ENCODE measurements at regions not wholly inside any gene's neighbourhood (a gene's known extent, or its start where the extent isn't known, plus 50 kb on each side); places are given as distances from the start of the nearest gene placed in this dataset.
"Not testable (repeated sequence)": the region's sequence is repeated elsewhere in the genome, so short reads cannot be mapped to it uniquely, and the experiment has no call there.

DNA sequence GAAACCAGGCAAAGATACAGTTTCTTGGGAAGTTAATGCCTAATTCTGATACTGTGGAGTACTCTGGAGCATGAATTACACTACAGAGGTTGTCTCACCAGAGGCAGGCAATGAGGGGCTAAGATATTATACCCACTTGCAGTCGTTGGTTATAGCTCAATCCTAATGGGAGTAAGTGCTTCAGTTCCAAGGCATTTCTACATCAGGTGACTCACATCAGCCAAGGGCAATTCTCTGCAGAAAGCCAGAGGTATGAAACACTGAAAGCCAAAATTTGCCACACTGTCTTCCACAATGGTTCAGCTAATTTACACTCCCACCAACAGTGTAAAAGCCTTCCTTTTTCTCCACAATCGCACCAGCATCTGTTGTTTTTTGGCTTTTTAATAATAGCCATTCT lies 174.0 kb upstream of the IL15 start:
- CTCF ChIA-PET: no interaction called here
- Mint-ChIP-seq H3K27ac (no peak overlapping the region), H3K4me1 (no peaks in the 10 kb centered on the region), H3K36me3 (ENCODE audit: low read depth) (no peaks in the 10 kb centered on the region), H3K27me3 (peaks cover 2% of the 10 kb centered on the region), H3K9me3 (no peaks in the 10 kb centered on the region), H3K4me3 (no peak overlapping the region)
- POLR2A ChIA-PET: no interaction called here
- no peak for DNase-seq

DNA sequence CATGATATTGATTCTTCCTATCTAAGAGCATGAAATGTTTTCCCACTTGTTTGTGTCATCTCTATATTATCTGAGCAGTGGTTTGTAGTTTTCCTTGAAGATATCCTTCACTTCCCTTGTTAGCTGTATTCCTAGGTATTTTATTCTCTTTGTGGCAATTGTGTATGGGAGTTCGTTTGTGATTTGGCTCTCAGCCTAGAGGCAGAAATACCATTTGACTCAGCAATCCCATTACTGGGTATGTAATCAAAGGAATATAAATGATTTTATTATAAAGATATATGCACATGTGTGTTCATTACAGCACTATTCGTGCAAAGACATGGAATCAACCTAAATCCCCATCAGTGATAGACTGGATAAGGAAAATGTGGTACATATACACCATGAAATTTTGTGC lies 172.7 kb upstream of the IL15 start:
- CTCF ChIA-PET: no interaction called here
- no peaks in the 10 kb centered on the region for H3K4me1 Mint-ChIP-seq
- H3K27me3 Mint-ChIP-seq: peaks cover 2% of the 10 kb centered on the region
- no peak overlapping the region for H3K4me3 Mint-ChIP-seq
- H3K9me3 Mint-ChIP-seq: no peaks in the 10 kb centered on the region
- H3K36me3 Mint-ChIP-seq (ENCODE audit: low read depth): no peaks in the 10 kb centered on the region
- DNase-seq: no peak
- H3K27ac Mint-ChIP-seq: no peak overlapping the region
- POLR2A ChIA-PET: no interaction called here

DNA sequence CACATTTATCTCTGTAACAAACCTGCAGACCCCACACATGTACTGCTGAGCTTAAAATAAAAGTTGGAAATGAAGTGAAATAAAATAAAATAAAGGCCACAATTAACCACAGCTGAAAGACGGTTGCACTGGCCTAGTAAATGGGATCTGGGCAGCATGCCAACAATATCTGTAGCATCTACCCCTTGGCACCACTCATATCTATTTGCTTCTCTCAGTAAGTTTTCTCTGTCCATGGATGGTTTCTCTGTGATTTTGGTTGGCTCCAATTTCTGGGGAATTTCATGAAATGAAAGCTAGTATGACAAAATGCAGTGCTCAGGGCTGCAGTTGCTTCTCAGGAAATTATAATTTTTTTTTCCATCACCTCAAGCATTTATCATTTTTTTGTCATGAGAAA lies 172.0 kb upstream of the IL15 start:
- Mint-ChIP-seq H3K4me1 (no peaks in the 10 kb centered on the region), H3K27me3 (peaks cover 2% of the 10 kb centered on the region), H3K4me3 (no peak overlapping the region), H3K9me3 (no peaks in the 10 kb centered on the region), H3K36me3 (ENCODE audit: low read depth) (no peaks in the 10 kb centered on the region), H3K27ac (no peak overlapping the region)
- ChIA-PET POLR2A (no interaction called here), CTCF (no interaction called here)
- DNase-seq: no peak

DNA sequence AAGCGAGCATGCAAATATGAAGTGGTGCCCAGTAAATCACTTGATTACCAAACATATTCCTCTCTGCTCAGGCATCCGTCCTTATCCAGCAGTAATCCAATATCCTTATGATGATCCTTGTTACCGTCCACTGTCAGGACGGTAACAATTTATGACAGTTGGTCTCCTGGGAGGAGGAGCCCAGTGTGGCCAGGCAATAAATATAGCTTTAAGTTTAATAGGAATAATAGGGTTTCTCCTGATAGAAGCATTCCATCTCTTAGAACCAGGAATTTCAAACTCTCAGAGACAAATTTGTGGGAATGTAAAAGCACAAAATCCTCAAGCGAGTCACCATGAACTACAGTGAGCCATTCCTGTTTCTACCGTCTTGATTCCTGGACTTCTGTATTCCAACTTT lies 171.2 kb upstream of the IL15 start:
- Mint-ChIP-seq H3K4me3 (no peak overlapping the region), H3K27me3 (peaks cover 2% of the 10 kb centered on the region), H3K9me3 (no peaks in the 10 kb centered on the region), H3K27ac (no peak overlapping the region), H3K36me3 (ENCODE audit: low read depth) (no peaks in the 10 kb centered on the region), H3K4me1 (no peaks in the 10 kb centered on the region)
- ChIA-PET POLR2A (no interaction called here), CTCF (no interaction called here)
- DNase-seq: no peak

DNA sequence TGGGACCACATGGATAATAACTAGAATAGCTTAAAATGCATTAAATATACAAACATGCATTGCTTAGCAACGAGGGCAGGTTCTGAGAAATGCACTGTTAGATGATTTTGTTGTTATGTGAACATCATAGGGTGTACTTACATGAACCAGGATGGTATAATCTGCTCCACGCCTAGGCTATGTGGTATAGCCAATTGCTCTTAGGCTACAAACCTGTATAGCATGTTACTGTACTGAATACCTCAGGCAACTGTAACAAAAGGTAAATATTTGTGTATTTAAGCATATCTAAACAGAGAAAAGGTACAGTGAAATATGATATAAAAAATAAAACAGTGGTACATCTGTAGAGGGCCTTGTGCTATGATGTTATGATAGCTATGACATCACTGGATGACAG lies 169.2 kb upstream of the IL15 start:
- no peak overlapping the region for H3K27ac Mint-ChIP-seq
- H3K4me1 Mint-ChIP-seq: no peaks in the 10 kb centered on the region
- POLR2A ChIA-PET: no interaction called here
- no peak overlapping the region for H3K4me3 Mint-ChIP-seq
- CTCF ChIA-PET: interaction anchor here (0.8 kb wide), 1 partner anchor 132 kb away, joined by 3 read pairs; no protein-coding TSS in a partner anchor
- H3K36me3 Mint-ChIP-seq (ENCODE audit: low read depth): no peaks in the 10 kb centered on the region
- no peaks in the 10 kb centered on the region for H3K27me3 Mint-ChIP-seq
- no peaks in the 10 kb centered on the region for H3K9me3 Mint-ChIP-seq
- no peak for DNase-seq

DNA sequence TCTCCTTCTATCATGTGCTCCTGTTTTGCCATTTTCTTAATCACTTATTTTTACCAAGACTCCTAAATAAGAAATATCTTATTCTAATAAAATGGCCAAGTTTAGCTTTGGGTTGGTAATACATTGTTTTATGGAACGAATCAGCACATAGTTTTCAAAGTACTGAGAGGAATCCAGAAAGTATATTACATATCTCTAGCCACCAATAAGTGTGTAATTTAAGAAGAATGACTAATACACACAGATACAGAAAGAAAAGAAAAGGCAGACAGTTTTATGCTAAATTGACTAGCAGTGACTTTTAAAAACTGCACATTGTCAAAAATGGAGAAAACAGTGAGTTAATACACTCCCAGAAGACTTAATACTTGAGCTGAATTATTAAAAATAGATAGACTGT lies 167.0 kb upstream of the IL15 start:
- no peak for DNase-seq
- Mint-ChIP-seq H3K27ac (no peak overlapping the region), H3K4me3 (no peak overlapping the region), H3K9me3 (no peaks in the 10 kb centered on the region), H3K36me3 (ENCODE audit: low read depth) (no peaks in the 10 kb centered on the region), H3K27me3 (no peaks in the 10 kb centered on the region), H3K4me1 (no peaks in the 10 kb centered on the region)
- POLR2A ChIA-PET: no interaction called here
- CTCF ChIA-PET: no interaction called here

DNA sequence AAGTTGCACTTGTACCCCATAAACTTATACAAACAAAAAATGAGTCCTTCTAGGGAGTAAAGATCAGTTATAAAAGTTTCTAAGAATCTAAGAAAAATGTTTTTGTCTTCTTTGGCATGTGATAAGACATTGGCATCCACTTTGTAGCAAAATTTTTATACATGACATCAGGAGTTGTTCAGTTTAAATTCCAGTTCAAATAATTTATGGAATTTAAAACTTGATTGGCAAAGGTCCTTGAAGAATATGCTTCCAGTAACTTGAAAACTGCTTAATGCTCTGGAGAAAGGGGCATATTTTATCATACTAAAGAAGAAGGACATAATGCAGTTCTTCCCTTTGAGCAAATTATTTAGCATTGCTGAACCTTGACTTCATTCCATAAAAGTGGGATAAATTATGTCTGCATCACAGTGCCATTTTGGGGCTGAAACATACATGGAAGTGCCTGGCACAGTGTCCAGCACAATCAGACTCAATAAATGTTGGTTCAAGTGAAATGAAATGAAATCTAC lies 163.3 kb upstream of the IL15 start:
- Mint-ChIP-seq H3K27me3 (no peaks in the 10 kb centered on the region), H3K36me3 (ENCODE audit: low read depth) (no peaks in the 10 kb centered on the region), H3K4me3 (no peak overlapping the region), H3K27ac (no peak overlapping the region), H3K4me1 (no peaks in the 10 kb centered on the region), H3K9me3 (no peaks in the 10 kb centered on the region)
- CTCF ChIA-PET: no interaction called here
- no peak for DNase-seq
- POLR2A ChIA-PET: no interaction called here

DNA sequence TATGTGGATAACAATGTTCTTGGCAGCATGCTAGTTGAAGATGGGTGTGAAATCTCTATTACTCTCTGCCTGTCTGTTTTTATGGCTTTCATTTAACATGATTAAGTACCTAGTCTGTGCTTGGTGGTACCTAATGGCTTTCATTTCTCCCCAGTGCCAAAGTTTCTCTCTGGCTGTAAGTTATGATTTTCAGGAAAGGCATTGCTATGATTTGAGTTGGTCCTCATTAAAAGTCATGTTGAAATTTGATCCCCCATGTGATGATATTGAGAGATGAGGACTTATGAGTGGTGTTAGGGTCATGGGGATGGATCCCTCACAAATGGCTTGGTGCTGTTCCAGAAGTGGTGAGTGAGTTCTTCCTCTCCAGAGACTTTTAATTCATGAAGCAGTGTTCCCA lies 162.4 kb upstream of the IL15 start:
- no peaks in the 10 kb centered on the region for H3K27me3 Mint-ChIP-seq
- H3K4me3 Mint-ChIP-seq: no peak overlapping the region
- H3K36me3 Mint-ChIP-seq (ENCODE audit: low read depth): no peaks in the 10 kb centered on the region
- POLR2A ChIA-PET: no interaction called here
- H3K9me3 Mint-ChIP-seq: no peaks in the 10 kb centered on the region
- no peaks in the 10 kb centered on the region for H3K4me1 Mint-ChIP-seq
- DNase-seq: no peak
- H3K27ac Mint-ChIP-seq: no peak overlapping the region
- CTCF ChIA-PET: no interaction called here

DNA sequence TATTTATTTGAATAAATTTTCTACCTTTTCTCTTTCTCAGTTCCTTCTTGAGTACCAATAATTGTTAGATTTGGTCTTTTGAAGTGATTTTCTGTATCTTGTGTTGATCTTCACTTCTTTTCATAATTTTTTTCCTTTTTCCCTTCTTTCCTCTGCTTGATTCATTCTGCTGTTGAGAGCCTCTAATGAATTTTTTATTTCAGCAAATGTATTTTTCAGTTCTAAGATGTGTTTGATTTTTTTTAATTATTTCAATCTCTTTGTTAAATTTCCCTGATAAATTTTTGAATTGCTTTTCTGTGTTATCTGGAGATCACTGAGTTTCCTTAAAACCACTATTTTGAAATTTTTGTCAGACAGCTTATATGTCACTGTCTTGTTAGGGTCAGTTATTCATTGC lies 155.4 kb upstream of the IL15 start:
- no peak overlapping the region for H3K27ac Mint-ChIP-seq
- ChIA-PET POLR2A (no interaction called here), CTCF (no interaction called here)
- peaks cover 3% of the 10 kb centered on the region for H3K4me1 Mint-ChIP-seq
- no peak for DNase-seq
- H3K4me3 Mint-ChIP-seq: no peak overlapping the region
- H3K27me3 Mint-ChIP-seq: no peaks in the 10 kb centered on the region
- no peaks in the 10 kb centered on the region for H3K36me3 Mint-ChIP-seq (ENCODE audit: low read depth)
- peaks cover 12% of the 10 kb centered on the region for H3K9me3 Mint-ChIP-seq

DNA sequence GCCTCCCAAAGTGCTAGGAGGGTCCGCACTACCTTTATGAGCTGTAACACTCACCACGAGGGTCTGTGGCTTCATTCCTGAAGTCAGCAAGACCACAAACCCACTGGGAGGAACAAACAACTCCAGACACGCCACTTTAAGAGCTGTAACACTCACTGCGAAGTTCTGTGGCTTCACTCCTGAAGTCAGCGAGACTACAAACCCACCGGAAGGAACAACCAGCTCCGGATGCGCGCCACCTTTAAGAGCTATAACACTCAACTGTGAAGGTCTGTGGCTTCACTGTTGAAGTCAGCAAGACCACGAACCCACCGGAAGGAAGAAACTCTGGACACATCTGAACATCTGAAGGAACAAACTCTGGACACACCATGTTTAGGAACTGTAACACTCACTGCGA lies 152.1 kb upstream of the IL15 start:
- CTCF ChIA-PET; POLR2A ChIA-PET; H3K27ac Mint-ChIP-seq; H3K4me3 Mint-ChIP-seq; H3K4me1 Mint-ChIP-seq; H3K36me3 Mint-ChIP-seq (ENCODE audit: low read depth); H3K27me3 Mint-ChIP-seq: not testable (repeated sequence)
- peak; percentile 16 for DNase-seq
- peaks cover 12% of the 10 kb centered on the region for H3K9me3 Mint-ChIP-seq

DNA sequence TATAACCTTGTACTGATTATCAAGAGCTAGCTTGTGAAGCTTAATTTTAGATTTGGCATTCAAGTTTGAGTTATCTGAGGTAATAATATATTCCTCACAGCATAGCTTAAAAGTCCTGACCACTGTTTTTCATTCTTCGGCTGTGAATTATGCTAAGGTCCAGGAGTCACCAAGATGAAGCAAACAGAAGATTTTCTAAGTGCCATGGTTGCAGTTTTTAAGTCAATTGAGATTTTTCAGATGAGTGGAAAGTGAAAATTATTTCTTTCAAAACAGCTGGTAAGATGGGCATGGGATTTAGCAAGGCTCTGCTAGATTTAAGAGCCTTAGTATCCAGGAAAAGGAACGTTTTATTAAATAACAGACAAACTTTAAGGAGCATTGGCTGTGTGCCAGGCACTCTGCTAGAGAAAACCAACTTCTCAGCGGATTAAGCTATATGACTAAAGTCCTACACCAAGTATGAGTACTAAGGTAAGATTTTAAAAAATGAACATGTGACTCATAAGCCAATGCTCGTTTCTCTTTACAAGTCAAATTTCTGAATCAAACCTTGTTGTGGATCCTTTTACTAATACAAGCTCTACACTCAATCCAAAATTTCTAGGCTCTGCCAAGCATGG lies 149.9 kb upstream of the IL15 start:
- no peaks in the 10 kb centered on the region for H3K36me3 Mint-ChIP-seq (ENCODE audit: low read depth)
- H3K9me3 Mint-ChIP-seq: peaks cover 5% of the 10 kb centered on the region
- peaks cover 3% of the 10 kb centered on the region for H3K4me1 Mint-ChIP-seq
- ChIA-PET POLR2A (no interaction called here), CTCF (no interaction called here)
- H3K27ac Mint-ChIP-seq: no peak overlapping the region
- H3K4me3 Mint-ChIP-seq: no peak overlapping the region
- no peak for DNase-seq
- H3K27me3 Mint-ChIP-seq: no peaks in the 10 kb centered on the region

DNA sequence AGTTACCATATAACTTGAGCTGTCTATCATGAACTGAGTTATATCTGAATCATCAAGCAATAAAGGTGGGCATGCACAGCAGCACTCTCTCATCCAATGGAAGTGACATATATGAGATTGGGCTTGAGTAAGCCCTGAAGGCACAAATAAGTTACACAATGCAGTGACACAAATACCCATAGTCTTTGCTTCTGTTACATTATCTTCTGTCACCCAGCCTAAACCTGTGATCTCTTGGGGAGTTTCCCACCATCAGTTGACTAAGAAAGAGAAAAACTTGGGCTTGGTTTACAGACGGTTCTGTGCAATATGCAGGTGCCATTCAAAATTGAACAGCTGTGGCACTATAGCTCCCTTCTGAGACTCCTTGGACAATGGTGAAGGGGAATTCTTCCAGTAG lies 138.8 kb upstream of the IL15 start:
- Mint-ChIP-seq H3K27me3 (no peaks in the 10 kb centered on the region), H3K4me3 (no peak overlapping the region), H3K9me3 (no peaks in the 10 kb centered on the region), H3K36me3 (ENCODE audit: low read depth) (no peaks in the 10 kb centered on the region), H3K27ac (no peak overlapping the region), H3K4me1 (no peaks in the 10 kb centered on the region)
- ChIA-PET CTCF (no interaction called here), POLR2A (no interaction called here)
- no peak for DNase-seq

DNA sequence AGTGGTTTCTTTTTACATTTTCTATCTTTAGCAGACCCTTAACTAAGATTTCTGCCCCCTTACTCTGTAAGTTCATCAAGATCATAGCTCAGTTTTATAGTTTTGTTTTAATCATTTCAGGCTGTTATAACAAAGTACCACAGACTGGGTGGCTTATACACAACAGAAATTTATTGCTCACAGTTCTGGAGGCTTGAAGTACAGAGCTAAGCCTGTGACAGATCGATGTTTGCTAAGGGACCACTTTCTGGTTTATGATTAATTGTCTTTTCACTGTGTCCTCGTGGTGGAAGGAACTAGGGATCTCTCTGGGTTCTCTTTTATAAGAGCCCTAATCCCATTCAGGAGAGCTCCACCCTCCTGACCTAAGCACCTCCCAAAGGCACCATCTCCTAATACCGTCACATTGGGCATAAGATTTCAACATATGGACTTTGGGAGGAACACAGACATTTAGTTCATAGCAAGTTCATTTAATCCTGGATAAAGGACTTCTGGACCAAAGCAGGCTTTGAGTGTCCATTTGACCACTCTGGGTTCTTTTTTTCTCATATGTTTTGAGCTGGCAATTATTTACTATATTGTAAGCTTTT lies 137.0 kb upstream of the IL15 start:
- CTCF ChIA-PET: no interaction called here
- DNase-seq: no peak
- POLR2A ChIA-PET: no interaction called here
- Mint-ChIP-seq H3K27ac (no peak overlapping the region), H3K27me3 (no peaks in the 10 kb centered on the region), H3K9me3 (no peaks in the 10 kb centered on the region), H3K36me3 (ENCODE audit: low read depth) (no peaks in the 10 kb centered on the region), H3K4me3 (no peak overlapping the region), H3K4me1 (no peaks in the 10 kb centered on the region)

DNA sequence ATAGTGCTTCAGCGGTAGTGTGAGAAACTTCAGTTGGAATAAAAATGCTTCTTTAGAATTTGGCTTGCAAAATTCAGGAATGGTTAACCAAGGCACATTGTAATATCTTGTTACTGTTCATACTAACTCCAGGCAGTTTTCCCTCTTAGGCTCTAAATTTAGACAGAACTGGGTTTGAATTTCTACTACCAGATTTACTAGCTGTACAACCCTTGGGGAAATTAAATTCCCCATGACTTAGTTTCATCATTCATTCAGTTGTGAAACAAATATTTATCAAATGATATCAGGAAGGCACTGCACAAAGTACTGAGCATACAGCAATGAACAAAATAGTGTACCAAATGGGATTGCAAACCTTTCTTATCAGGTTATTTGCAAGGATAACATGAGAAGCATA lies 135.0 kb upstream of the IL15 start:
- H3K9me3 Mint-ChIP-seq: no peaks in the 10 kb centered on the region
- no peak for DNase-seq
- H3K36me3 Mint-ChIP-seq (ENCODE audit: low read depth): no peaks in the 10 kb centered on the region
- H3K4me1 Mint-ChIP-seq: no peaks in the 10 kb centered on the region
- H3K27ac Mint-ChIP-seq: no peak overlapping the region
- CTCF ChIA-PET: no interaction called here
- no peak overlapping the region for H3K4me3 Mint-ChIP-seq
- H3K27me3 Mint-ChIP-seq: no peaks in the 10 kb centered on the region
- POLR2A ChIA-PET: no interaction called here
